Activated CD4-positive, alpha-beta T cell treated with anti-CD3 and anti-CD28 coated beads, Interleukin-2, amount 50 U/mL, for 48 hours (primary cell): ENCODE measurements at regions not wholly inside any gene's neighbourhood (a gene's known extent, or its start where the extent isn't known, plus 50 kb on each side); places are given as distances from the start of the nearest gene placed in this dataset.
A peak's percentile ranks its signal among the peaks of the same experiment; 100 is the strongest.

Experiments used
- DNase-seq, 2 experiments: peaks; one replicate each; pipeline ENCODE4 v3.0.0-alpha.2; 2020

- no peak for DNase-seq
These were observed 162.9 kb upstream of the SIX2 start for GRCh38 chr2:45172142-45172541.

- DNase-seq = no peak
These were observed 161.9 kb upstream of the SIX2 start for GRCh38 chr2:45171136-45171501.

GRCh38 chr2:45170191-45171135, 161.2 kb upstream of the SIX2 start:
- no peak for DNase-seq

GRCh38 chr2:45169339-45170190, 160.3 kb upstream of the SIX2 start:
- DNase-seq = peak; percentile 4 to 10

GRCh38 chr2:45168711-45169338, 159.6 kb upstream of the SIX2 start:
- peak; percentile 5 to 6 for DNase-seq

- DNase-seq = no peak
These were observed 158.8 kb upstream of the SIX2 start for GRCh38 chr2:45167920-45168629.

- no peak for DNase-seq
These were observed 157.1 kb upstream of the SIX2 start for GRCh38 chr2:45166229-45166890.

GRCh38 chr2:45162711-45163110, 153.5 kb upstream of the SIX2 start:
- no peak for DNase-seq

- no peak for DNase-seq
These were observed 147.4 kb upstream of the SIX2 start for GRCh38 chr2:45156605-45157004.

GRCh38 chr2:45154606-45155155, 145.4 kb upstream of the SIX2 start:
- no peak for DNase-seq

GRCh38 chr2:45154144-45154543, 144.9 kb upstream of the SIX2 start:
- DNase-seq = no peak

GRCh38 chr2:45153121-45153520, 143.9 kb upstream of the SIX2 start:
- DNase-seq = no peak

GRCh38 chr2:45152691-45153090, 143.4 kb upstream of the SIX2 start:
- DNase-seq = no peak

GRCh38 chr2:45145073-45145899, 136.0 kb upstream of the SIX2 start:
- DNase-seq = no peak

- DNase-seq = no peak
These were observed 132.9 kb upstream of the SIX2 start for GRCh38 chr2:45141883-45142866.

GRCh38 chr2:45140675-45141074, 131.4 kb upstream of the SIX2 start:
- DNase-seq = no peak

- DNase-seq = no peak
These were observed 129.7 kb upstream of the SIX2 start for GRCh38 chr2:45138904-45139303.

- DNase-seq = no peak
These were observed 128.9 kb upstream of the SIX2 start for GRCh38 chr2:45137966-45138695.

GRCh38 chr2:45134726-45135125, 125.5 kb upstream of the SIX2 start:
- DNase-seq = no peak
